GM21367 (cell line): ENCODE measurements at regions not wholly inside any gene's neighbourhood (a gene's known extent, or its start where the extent isn't known, plus 50 kb on each side); places are given as distances from the start of the nearest gene placed in this dataset.

ENCODE experiments used
- ATAC-seq: cut with Tn5 transposase; IDR thresholded peaks from one replicate; pipeline ENCODE4 v1.9.1; 2021; ENCODE audit not compliant: unreplicated experiment

DNA sequence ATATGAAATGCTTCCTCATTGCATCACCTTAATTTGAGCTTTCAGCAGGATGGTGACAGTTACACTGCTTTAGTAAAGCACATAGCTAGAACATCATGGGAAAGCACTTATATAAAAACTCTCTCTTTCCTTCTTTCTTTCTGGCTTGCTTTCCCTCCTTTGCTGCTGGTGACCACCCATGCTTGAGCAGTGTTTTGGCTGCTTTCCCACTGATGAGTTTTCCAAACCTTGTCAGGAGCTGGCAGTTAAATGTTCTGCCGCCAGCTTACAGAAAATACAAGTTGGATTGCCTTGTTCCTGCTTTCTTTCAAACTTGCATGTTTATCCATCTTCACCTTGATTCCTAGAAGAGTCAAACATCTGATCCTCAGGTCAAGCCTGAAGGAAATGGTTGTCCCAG lies 323.9 kb downstream of the FOXA2 start:
- ATAC-seq: no peak

- no peak for ATAC-seq
These were observed 326.5 kb downstream of the FOXA2 start for GRCh38 chr20:22257912-22258311.

GRCh38 chr20:22248051-22248667 lies 336.2 kb downstream of the FOXA2 start:
- ATAC-seq: no peak

DNA sequence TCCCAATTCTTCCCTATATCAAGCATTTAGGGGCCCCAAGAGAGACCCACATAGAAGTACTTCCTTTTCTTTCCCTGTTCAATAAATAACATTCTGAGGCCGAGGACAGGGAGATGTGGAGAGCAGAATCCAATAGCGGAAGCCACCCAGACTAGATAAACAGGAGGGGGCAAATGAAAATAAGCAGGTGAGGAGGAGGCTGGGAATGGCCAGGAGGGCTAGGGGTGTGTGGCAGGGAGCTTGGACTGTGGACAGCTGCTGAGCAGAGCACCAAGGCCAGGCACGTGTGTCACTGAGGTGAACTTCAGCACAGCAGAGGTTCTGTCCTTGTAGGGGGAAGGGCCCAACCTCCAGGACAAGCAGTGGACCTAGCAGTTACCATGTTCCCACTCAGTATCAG lies 339.2 kb downstream of the FOXA2 start:
- ATAC-seq: no peak

DNA sequence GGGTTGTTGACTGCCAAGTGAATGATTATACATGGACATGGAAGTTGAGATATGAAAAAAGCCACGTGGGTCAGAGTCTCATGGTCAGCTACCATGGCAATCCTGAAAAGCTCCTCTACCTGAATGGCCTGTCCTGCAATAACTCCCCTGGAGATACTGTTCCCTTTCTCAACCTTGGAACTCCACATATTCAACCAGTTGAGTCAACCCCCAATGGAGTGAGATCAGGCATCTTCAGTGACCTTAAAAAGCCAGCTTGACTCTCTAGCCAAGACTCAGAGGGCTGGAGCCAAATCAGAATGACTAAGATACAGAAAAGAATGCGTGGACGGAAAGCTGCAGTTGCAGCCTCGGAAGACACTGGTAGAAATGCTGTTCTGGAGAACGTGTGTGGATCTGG lies 341.3 kb downstream of the FOXA2 start:
- no peak for ATAC-seq

DNA sequence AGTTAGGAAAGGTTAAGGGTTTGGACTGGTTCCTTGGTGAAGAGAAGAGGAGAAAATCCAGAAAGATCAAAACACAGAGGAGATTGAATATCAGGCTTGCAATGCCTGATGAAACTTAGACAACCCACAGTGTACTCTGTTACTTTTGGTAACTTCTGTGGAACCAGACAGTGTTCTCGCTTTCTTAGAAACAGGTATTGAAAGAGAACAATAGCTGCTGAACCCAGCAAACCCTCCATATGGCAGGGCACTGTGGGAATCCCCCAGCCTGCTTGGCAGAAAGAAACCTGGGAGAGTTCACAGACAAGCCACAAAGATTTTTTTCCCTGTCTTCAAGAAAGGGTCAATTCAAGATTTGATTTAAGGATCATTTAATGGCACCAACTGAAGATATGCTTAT lies 342.8 kb downstream of the FOXA2 start:
- ATAC-seq: no peak

DNA sequence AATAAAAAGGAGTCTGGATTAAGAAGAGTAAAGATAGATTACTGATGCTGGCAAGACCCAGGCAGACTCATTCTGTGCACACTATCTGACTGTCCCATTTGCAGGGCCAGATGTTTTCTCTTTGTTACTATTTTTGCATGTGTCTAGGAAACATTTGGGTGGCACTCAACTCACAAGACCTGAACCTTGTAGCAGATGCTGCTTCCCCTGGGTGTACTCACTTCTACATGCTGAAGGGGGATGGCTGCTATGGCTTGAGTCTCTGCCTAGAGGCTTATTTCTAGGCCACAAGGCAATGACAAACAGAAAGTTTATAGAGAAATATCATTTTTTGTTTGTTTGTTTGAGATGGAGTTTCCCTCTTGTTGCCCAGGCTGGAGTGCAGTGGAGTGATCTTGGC lies 351.4 kb downstream of the FOXA2 start:
- ATAC-seq: no peak

DNA sequence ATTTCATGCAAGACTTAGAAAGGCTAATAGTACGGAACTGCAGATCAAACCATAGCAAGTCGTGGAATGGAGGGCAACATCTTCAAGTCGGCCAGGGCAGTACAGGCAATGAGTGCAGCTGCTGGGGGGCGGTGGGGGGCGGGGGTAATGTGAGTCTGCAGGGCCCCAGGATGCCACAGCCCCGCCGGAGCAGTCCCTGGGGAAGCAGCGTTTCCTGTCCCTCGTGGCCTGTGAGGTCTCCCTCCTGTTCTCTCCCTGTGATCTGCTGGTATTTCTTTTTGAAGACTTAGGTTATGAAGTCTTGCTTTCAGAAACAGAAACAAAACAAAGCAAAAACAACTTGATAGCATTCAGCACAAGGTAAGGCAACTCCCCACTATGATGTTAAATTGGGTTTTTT lies 351.9 kb downstream of the FOXA2 start:
- ATAC-seq: no peak

- ATAC-seq: no peak
These were observed 357.3 kb downstream of the FOXA2 start for GRCh38 chr20:22226849-22227700.

- ATAC-seq: no peak
These were observed 361.1 kb downstream of the FOXA2 start for GRCh38 chr20:22223236-22223635.

DNA sequence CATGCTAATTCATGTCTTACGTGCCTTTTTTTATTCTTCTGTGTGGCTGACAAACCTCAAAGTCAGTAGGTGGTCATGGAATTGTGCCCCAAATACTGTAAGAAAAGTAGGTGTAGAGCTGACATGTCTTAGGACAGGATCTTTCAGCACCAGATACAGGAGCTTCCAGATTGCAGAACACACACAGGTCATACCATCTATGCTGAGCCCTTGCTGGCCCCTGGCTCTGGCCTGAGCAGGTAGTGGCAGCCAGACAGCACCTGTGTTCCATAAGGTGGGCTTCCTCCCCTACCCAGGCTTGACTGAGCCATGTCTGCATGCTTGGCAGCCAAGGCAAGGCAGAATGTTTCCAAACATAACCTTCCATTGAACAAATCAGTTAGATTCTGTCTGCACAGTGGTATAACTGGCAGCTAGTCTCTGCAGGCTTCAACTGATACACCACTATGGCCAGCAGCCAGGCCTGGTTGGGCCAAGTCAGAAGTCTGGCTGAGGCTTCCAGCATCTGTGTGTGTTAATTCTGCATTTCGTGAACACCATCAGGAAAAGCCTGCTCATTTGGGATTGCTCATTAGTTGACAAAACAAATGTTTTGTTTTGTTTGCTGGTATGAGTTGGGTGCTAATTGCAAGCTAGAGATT lies 366.5 kb downstream of the FOXA2 start:
- no peak for ATAC-seq

DNA sequence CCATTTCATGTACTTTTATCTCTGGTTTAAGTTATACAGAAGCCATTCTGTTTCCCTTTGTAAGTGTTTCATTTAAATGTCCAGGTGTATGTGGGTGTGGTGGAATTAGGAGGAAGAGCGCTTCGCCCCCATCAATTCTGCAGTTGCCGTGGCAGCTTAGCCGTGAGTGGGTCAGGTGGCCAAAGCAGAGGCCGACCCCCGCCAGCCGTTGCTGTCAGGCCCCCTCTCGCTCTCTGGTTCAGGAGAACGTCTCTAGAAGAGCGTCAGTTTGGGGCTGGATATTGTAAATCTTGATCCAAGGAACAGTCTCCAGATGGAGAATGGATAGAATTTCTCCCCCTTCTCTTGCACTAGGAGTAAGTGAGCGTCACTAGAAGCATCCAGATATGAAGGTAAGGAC lies 367.4 kb downstream of the FOXA2 start:
- ATAC-seq: no peak

- no peak for ATAC-seq
These were observed 370.1 kb downstream of the FOXA2 start for GRCh38 chr20:22214296-22214695.

DNA sequence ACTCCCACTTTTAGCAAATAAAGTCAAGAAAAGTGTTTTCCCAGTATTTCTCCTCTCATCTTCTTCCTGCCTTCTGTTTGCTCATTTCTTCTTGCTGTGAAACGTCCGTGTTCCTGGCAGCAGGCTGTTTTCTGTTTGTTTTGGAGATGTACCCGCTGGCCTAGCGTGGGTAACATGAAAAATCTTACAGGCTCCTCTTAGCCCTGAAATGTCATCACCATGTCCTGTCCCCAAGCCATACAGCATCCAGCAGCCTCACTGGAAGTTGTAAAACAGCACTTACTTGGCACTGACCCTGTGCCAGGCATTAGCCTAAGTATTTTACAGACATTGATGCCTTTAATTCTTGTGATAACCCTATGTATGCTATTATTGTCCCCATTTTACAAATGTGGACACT lies 371.1 kb downstream of the FOXA2 start:
- no peak for ATAC-seq

DNA sequence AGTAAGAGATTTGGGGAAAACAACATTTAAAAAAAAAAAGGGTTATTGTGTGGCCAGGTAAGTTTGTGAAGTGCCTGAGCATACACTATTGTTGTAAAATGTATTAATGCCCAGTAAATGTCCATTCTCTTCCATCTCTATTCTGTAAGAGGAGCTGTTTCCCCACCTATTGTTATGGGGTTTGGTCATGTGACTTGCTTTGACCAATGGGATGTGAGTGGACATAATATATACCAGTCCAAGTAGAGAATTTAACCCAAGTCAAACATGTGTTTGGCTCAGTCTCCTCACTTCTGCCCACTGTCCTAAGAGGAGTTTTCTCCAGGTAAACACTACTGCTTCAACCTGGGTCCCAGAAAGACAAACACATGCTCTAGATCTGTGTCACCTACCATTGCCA lies 377.1 kb downstream of the FOXA2 start:
- no peak for ATAC-seq

DNA sequence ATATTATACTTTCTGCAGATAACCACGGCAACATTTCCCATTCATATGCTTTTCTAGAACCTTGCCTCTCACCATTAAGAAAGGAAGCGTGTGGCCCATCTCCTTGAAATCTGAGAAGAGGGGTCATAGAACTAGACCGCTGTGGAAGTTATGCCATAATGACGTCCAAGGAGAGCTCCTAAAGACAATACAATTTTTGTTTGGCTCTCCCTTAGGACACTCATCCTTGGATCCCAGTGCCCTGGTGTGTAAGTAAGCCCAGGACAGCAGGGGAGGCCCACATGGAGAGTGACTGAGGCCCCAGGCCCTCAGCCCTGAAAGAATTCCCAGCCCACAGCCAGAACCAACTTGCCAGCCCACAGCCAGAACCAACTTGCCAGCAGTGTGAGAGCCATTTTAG lies 379.6 kb downstream of the FOXA2 start:
- ATAC-seq: no peak

DNA sequence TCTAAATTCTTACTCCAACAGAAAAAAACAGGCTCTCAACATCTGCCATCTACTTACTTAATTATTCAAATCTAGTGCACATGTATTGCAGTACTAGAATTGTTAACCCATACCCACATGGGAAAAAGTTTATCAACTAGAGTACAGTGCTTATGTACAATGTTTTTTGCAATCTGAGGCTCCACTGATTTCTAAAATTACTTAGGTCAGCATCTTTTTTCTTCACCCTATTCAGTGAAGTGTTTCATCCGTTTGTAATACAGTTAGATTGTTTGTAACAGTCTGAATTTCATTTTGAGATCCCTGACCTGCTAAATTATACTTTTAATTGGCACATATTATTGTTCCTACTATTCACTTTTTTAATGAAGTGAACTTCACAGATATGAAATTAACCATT lies 402.2 kb downstream of the FOXA2 start:
- ATAC-seq: no peak

GRCh38 chr20:22180244-22180643 lies 404.1 kb downstream of the FOXA2 start:
- no peak for ATAC-seq

DNA sequence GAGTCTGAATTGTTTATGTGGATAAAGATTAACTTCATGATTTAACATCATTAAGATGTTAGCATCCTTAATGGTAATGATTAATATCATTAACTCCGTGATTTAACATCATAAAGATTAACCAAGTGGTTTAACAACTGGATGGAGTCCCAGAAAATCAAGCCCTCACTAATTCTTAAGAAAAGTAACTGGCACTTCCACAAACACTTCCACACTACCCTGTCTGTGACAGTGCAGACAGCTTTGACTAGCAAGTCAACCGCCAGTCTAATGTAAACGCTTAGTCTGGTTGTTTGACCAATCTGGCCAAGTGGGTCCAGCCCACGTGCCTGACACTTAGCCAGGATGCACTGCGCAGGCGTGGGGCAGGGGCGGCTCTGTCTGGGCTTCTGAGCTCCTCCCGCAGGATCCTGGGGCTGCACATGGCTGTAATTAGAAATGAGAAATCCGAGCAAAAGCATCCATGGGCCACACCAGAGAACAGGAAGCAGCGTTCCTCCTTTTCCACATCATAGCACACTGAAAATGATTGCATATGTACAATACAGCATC lies 424.2 kb downstream of the FOXA2 start:
- no peak for ATAC-seq

GRCh38 chr20:22159276-22159675 lies 425.1 kb downstream of the FOXA2 start:
- ATAC-seq: no peak

GRCh38 chr20:22127587-22127986 lies 422.1 kb downstream of the PAX1 start:
- no peak for ATAC-seq
